GM12864 (cell line): ENCODE measurements at regions not wholly inside any gene's neighbourhood (a gene's known extent, or its start where the extent isn't known, plus 50 kb on each side); places are given as distances from the start of the nearest gene placed in this dataset.

Experiments
- DNase-seq: peaks from one replicate; pipeline ENCODE4 v3.0.0-alpha.2; 2011; ENCODE audit warnings: low read depth
- H3K4me3 ChIP-seq: 2 replicates; pipeline ENCODE4 v1.5.1; 2011; ENCODE audit warnings: mild to moderate bottlenecking, low read depth, low read length, control low read depth
- CTCF ChIP-seq: IDR thresholded peaks from 2 replicates; pipeline ENCODE4 v1.5.1; 2011; ENCODE audit warnings: low read depth, mild to moderate bottlenecking, moderate library complexity, low read length, control low read depth, inconsistent platforms; ENCODE audit errors: missing control alignments

DNA sequence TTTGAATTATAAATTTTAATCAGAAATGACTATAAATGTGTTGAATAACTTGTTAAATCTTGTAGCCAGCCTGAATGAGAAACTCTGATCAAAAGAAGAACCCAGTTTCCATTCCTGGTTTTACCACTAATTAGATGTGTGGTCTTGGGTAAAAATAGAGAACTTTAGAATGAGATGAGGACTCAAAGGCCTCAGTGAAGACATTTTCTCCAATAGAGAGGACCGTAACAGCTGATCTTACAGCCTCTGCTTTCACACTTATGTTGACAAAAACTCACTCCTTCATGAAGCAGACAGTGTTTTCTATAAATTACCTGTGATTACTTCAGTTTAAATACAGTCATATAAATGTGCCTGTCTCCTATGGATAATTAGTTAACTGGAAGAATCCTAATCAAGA is 200.1 kb upstream of the MEOX2 start:
- TF ChIP-seq CTCF = no peak
- H3K4me3 ChIP-seq = no peak overlapping the region
- DNase-seq = no peak

- DNase-seq = no peak
- no peak overlapping the region for H3K4me3 ChIP-seq
- no peak for TF ChIP-seq CTCF
Observed at GRCh38 chr7:15885678-15886077, 199.2 kb upstream of the MEOX2 start.

DNA sequence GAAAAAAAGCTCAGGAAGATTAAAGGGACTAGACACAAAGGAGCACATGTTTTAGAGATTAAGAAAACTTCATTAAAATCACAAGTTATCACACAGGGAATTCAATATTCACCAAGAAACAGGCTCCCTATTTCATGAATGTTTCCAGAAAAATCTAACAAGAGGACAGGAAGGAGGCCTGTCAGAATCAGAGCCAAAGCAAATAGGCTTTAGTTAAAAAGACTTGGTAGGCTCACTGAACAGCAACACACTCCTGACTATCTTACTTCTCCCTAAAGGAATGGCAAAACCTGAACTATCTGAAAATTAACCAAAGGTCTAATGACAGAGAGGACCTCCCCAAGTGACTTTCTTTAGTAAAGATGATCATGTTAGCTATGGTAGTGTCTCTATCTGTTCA is 188.3 kb upstream of the MEOX2 start:
- no peak overlapping the region for H3K4me3 ChIP-seq
- no peak for TF ChIP-seq CTCF
- no peak for DNase-seq

DNA sequence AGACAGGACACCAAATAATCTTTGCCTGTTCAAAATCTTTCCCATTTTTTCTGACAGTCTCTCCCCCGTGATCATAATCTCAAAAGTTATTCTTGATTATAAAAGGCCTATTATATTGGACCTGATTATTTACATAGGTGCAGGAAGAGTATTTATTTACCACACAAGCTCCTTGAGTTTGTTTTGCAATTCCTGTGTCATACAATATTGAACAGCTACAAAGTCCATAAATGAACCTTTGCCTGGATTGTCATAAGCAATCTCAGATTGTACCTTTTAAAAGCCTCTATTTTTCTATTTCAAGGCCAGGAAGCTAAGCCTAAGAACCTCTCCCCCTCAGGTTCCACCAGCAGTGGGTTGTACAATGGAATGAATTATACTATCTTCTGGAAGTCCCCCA is 183.9 kb upstream of the MEOX2 start:
- no peak for DNase-seq
- no peak overlapping the region for H3K4me3 ChIP-seq
- TF ChIP-seq CTCF = no peak

DNA sequence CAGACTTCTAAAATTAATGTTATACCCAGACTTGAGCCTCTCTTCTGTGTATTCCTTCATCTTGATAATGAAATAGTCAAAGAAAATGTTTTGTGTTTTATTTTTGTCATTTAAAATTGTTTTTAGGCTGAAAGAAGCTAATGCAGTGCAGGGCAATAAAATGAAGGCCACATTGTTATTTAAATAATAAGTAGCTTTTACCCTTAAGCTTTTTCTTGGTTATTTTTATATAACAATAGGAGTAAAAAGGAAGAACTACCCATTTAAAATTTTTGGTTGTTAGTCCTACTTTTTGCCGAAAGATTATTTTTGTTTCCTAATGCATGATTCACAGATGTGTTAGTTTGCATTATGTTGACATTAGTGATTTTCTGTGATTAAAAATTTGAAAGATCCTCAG is 181.0 kb upstream of the MEOX2 start:
- no peak for DNase-seq
- no peak overlapping the region for H3K4me3 ChIP-seq
- no peak for TF ChIP-seq CTCF

DNA sequence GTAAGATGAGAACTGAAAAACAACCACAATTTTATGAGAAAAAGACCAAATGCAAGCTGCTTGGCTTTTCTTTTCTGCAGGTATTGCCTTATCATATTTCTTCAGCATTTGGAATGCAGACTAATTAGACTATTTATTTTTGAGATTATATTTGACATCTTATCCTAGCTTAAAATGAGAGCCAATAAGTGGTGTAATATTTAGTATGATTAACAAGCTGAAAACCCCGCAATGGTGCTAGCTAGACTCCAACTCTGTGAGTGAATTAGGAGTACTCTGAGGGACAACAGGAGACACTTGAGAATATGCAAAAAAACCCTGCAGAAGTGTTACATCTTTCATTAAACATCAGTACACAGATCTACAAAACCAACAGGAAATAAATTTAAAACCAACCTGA is 180.3 kb upstream of the MEOX2 start:
- no peak overlapping the region for H3K4me3 ChIP-seq
- DNase-seq = no peak
- TF ChIP-seq CTCF = no peak

GRCh38 chr7:15864626-15864991 is 178.1 kb upstream of the MEOX2 start:
- TF ChIP-seq CTCF = no peak
- no peak for DNase-seq

More at GRCh38 chr7:15864626-15864991, 178.1 kb upstream of the MEOX2 start:
- no peak overlapping the region for H3K4me3 ChIP-seq
